Psoas muscle (tissue), 7 donors: ENCODE measurements at regions not wholly inside any gene's neighbourhood (a gene's known extent, or its start where the extent isn't known, plus 50 kb on each side); places are given as distances from the start of the nearest gene placed in this dataset.
"Not testable (repeated sequence)": the region's sequence is repeated elsewhere in the genome, so short reads cannot be mapped to it uniquely, and the experiment has no call there.

ENCODE experiments used
- ATAC-seq, 4 donors: fragments of 200-7000 bp; cut with Tn5 transposase; one replicate each; pipeline ENCODE4 v1.9.1; 2020; ENCODE audit warnings: moderate library complexity in 3 of 4, mild to moderate bottlenecking in 2 of 4
- DNase-seq, 2 donors: peaks; one replicate each; pipeline ENCODE4 v3.0.0-alpha.2; 2020
- H3K27ac ChIP-seq: fragments of 200-600 bp; one replicate; pipeline ENCODE4 v1.8.0; 2022
- H3K27me3 ChIP-seq, 3 donors: fragments of 200-600 bp in 1 of 3; one replicate each; pipeline versions ENCODE4 v1.6.1 to v1.8.0; 2013 to 2022; ENCODE audit warnings: low read length in 2 of 3, mild to moderate bottlenecking in 2 of 3, moderate library complexity in 1 of 3; ENCODE audit not compliant: insufficient read depth in 3 of 3
- H3K36me3 ChIP-seq, 2 donors: fragments of 200-600 bp in 1 of 2; one replicate each; pipeline versions ENCODE4 v1.6.1 to v1.8.0; 2013 to 2022; ENCODE audit warnings: low read depth in 1 of 2, mild to moderate bottlenecking in 1 of 2, moderate library complexity in 1 of 2; ENCODE audit not compliant: insufficient read depth in 1 of 2
- H3K4me1 ChIP-seq: fragments of 200-600 bp; one replicate; pipeline ENCODE4 v1.8.0; 2022
- H3K4me3 ChIP-seq: fragments of 200-600 bp; one replicate; pipeline ENCODE4 v1.8.0; 2022; ENCODE audit warnings: mild to moderate bottlenecking
- H3K9me3 ChIP-seq: fragments of 200-600 bp; one replicate; pipeline ENCODE4 v1.8.0; 2022
- WGBS, 3 donors: extraction: QIAGEN DNeasy Blood & Tissue Kit; methylation state at CpG; one replicate each; pipeline versions ENCODE4 v1.1.6 to v1.1.7; 2013; 5-methylcytosine and 5-hydroxymethylcytosine counted together
- intact Hi-C, 2 donors: fragments of 100-400 bp; cut with DNase I; formaldehyde crosslinking; loops; one replicate each; pipeline versions ENCODE4 v1.11.0 to v1.14.2; 2022
- TF ChIP-seq, protein P1 (sequence below): fragments of 200-600 bp; IDR thresholded peaks from one replicate; pipeline ENCODE4 v1.8.0; 2022; ENCODE audit warnings: antibody characterized with exemption
- donor health status: healthy with polysubstance abuse.
- donor health status: DM: no; HTN: no; CAD: no; lungs with moderate emphysema.
- donor health status: Bipolar disorder and iron deficiency.
- donor health status: healthy.
- donor health status: DM: yes; HTN: yes; CAD: no.
- donor health status: DM: no; HTN: no; CAD: no.
- donor health status: DM: yes; HTN: yes; CAD: no.

- Histone ChIP-seq H3K27me3 (no peaks in the 10 kb centered on the region), H3K36me3 (no peaks in the 10 kb centered on the region), H3K4me3 (no peak overlapping the region), H3K9me3 (no peaks in the 10 kb centered on the region), H3K4me1 (no peaks in the 10 kb centered on the region), H3K27ac (no peak overlapping the region)
- TF ChIP-seq, protein P1, sequence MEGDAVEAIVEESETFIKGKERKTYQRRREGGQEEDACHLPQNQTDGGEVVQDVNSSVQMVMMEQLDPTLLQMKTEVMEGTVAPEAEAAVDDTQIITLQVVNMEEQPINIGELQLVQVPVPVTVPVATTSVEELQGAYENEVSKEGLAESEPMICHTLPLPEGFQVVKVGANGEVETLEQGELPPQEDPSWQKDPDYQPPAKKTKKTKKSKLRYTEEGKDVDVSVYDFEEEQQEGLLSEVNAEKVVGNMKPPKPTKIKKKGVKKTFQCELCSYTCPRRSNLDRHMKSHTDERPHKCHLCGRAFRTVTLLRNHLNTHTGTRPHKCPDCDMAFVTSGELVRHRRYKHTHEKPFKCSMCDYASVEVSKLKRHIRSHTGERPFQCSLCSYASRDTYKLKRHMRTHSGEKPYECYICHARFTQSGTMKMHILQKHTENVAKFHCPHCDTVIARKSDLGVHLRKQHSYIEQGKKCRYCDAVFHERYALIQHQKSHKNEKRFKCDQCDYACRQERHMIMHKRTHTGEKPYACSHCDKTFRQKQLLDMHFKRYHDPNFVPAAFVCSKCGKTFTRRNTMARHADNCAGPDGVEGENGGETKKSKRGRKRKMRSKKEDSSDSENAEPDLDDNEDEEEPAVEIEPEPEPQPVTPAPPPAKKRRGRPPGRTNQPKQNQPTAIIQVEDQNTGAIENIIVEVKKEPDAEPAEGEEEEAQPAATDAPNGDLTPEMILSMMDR, result no peak
- no peak for ATAC-seq
- no peak for DNase-seq
- 72 to 74% (median 72%) methylated on average over 3 of the region's 3 CpGs for WGBS, 3 donors
- intact Hi-C loops, result no loop called here
These were observed 76.3 kb upstream of the LMNTD1 start for GRCh38 chr12:25629341-25629740.

DNA sequence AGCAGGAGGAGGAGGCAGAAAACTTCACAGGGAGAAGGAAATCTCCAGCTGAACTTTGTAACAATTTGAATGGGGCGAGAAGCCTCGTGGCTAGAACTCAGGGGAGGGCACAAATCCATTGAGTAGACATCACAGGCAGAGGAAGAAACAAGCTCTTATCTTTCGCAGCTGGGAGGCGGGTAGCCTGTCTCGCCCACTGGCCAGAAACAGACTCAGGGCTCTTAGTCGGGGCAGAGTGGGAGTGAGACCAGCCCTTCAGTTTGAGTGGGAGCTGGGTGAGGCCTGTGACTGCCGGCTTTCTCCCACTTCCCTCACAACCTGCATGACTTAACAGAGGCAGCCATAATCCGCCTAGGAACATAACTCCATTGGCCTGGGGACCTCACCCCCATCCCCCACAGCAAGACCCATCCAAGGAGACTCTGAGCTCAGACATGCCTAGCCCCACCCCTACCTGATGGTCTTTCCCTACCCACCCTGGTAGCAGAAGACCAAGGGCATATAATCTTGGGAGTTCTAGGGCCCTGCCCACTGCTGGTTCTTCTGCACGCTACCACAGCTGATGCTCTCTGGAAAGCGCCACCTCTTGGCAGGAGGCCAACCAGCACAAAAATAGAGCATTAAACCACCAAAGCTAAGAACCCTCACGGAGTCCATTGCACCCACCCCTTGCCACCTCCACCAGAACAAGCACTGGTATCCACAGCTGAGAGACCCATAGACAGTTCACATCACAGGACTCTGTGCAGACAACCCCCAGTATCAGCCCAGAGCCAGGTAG, 77.8 kb upstream of the LMNTD1 start:
- H3K27ac ChIP-seq, H3K4me3 ChIP-seq, intact Hi-C loops, ATAC-seq, H3K27me3 ChIP-seq, DNase-seq, H3K9me3 ChIP-seq, H3K36me3 ChIP-seq, H3K4me1 ChIP-seq: not testable (repeated sequence)
- 79 to 80% (median 80%) methylated on average over 11 of the region's 11 CpGs for WGBS, 3 donors

DNA sequence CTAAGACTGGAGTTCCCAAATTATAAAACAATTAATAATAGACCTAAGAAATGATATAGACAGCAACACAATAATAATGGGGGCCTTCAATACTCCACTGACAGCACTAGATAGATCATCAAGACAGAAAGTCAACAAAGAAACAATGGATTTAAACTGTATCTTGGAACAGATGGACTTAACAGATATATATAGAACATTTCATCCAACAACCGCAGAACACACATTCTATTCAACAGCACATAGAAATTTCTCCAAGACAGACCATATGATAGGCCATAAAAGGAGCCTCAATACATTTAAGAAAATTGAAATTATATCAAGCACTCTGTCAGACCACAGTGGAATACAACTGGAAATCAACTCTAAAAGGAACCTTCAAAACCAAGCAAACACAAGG, 80.1 kb upstream of the LMNTD1 start:
- H3K36me3 ChIP-seq, H3K27me3 ChIP-seq, H3K4me3 ChIP-seq, H3K4me1 ChIP-seq, intact Hi-C loops, DNase-seq, H3K27ac ChIP-seq, ATAC-seq, H3K9me3 ChIP-seq: not testable (repeated sequence)
- WGBS, 3 donors, result 91 to 93% (median 92%) methylated on average over 1 of the region's 1 CpG

- Histone ChIP-seq H3K27ac (no peak overlapping the region), H3K27me3 (no peaks in the 10 kb centered on the region), H3K36me3 (no peaks in the 10 kb centered on the region), H3K9me3 (no peaks in the 10 kb centered on the region), H3K4me1 (no peaks in the 10 kb centered on the region), H3K4me3 (no peak overlapping the region)
- intact Hi-C loops, result no loop called here
- DNase-seq, result no peak
- ATAC-seq, result no peak
- TF ChIP-seq, protein P1, result no peak
These were observed 84.7 kb upstream of the LMNTD1 start for GRCh38 chr12:25637752-25638151.

DNA sequence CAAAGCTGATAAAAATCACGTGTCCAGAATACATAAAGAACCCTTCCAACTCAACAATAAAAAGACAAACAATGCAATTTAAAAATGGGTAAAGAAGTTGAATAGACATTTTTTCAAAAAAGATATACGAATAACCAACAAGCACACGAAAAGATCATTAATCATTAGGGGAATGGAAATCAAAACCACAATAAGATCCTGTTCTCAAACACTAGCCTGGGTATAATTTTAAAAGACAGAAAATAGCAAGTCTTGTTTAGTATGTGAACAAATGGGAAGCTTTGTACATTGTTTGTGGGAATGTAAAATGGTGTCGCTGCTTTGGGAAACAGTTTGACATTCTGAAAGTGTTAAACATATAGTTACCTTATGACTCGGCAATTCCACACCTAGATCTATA, 86.3 kb upstream of the LMNTD1 start:
- ATAC-seq (no peak), DNase-seq (no peak)
- 78 to 81% (median 79%) methylated on average over 5 of the region's 5 CpGs for WGBS, 3 donors
- H3K27ac ChIP-seq, result no peak overlapping the region
- H3K27me3 ChIP-seq, result no peaks in the 10 kb centered on the region
- intact Hi-C loops, result no loop called here
- H3K9me3 ChIP-seq, result no peaks in the 10 kb centered on the region
- no peak overlapping the region for H3K4me3 ChIP-seq
- TF ChIP-seq, protein P1, result no peak
- no peaks in the 10 kb centered on the region for H3K4me1 ChIP-seq
- H3K36me3 ChIP-seq, result no peaks in the 10 kb centered on the region

DNA sequence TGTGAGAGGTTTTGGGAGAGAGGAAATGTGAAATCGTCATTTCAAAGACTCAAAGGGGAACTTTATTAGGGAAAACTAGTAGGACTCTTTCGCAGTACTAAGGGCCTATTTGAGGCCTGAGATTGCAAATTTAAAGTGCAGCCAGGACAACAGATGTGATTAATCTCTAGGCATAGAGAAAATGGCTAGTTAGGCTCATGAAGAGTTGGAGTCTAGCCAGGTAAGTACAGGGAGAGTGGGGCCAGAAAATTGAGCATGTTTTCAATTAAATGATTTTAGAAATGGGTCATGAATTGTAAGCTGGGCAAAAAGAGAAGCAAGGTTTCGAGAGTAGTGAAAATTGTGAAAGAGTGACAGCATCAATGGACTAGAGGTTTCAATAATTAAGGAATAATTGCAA, 91.9 kb upstream of the LMNTD1 start:
- Histone ChIP-seq H3K4me1 (no peaks in the 10 kb centered on the region), H3K4me3 (no peak overlapping the region), H3K36me3 (no peaks in the 10 kb centered on the region), H3K27me3 (no peaks in the 10 kb centered on the region), H3K27ac (no peak overlapping the region), H3K9me3 (no peaks in the 10 kb centered on the region)
- intact Hi-C loops, result no loop called here
- ATAC-seq, result no peak
- no peak for DNase-seq
- 49 to 78% (median 57%) methylated on average over 3 of the region's 3 CpGs for WGBS, 3 donors
- TF ChIP-seq, protein P1, result no peak
